HG03432 (cell line): ENCODE measurements at regions not wholly inside any gene's neighbourhood (a gene's known extent, or its start where the extent isn't known, plus 50 kb on each side); places are given as distances from the start of the nearest gene placed in this dataset.

ENCODE experiments used
- ATAC-seq: cut with Tn5 transposase; IDR thresholded peaks from one replicate; pipeline ENCODE4 v1.9.1; 2021; ENCODE audit warnings: mild to moderate bottlenecking, moderate library complexity; ENCODE audit not compliant: unreplicated experiment

DNA sequence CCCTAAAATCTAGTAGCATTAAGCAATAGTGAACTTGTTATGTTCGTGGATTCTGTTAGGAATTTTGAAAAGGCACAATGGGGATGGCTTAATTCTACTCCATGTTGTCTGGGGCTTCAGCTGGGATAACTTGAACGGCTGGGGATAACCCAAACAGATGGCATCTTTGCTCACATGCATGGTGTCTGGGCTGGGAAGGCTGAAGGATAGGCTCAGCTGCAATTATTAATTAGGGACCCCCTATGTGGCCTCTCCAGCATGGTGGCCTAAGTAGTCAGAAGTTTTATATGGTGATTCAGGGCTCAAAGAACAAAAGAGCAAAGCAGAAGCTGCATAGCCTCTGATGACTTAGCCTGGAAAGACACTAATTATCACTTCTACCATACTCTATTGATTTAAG lies 551.1 kb downstream of the PSAT1 start:
- ATAC-seq = no peak

DNA sequence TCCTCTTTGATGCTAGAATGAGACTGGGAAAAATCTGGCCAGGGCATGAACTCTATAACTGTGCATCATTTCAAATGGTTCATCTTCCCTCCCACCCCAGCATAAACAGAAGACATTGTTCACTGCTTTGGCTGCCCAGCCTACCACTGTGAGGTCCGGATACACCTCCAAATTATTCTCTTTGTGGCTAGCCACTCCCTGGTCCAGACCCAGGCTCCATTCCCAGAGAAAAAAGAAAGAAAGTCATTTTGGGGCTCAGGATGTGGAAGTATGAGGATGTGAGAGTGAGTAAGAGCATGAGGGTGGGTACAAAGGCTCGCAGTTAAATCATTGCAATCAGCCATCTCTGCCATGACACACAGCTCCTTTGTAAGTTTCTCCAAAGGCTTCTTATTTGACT lies 559.2 kb downstream of the PSAT1 start:
- no peak for ATAC-seq

DNA sequence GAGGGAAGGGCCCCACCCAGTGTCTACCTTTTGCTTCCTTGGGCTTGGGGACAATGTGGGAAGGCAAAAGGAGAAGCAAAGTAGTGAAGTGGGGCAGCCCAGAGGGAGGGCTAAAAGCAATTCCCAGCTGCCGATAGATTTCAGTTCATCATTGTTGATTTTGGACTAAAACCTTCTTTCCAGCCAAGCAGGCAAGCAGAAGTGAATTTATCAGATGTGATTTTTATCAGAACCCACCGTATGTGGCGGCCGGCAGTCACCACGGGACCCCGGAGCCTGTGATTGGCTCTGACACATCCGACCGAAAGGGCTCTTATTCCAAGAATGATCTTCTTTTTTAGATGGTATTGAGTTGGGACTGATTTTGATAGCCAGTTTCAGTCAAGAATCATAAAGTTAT lies 559.9 kb downstream of the PSAT1 start:
- ATAC-seq = no peak

GRCh38 chr9:78857373-78858225 lies 560.7 kb downstream of the PSAT1 start:
- ATAC-seq = no peak

GRCh38 chr9:78858266-78858665 lies 561.3 kb downstream of the PSAT1 start:
- ATAC-seq = no peak

DNA sequence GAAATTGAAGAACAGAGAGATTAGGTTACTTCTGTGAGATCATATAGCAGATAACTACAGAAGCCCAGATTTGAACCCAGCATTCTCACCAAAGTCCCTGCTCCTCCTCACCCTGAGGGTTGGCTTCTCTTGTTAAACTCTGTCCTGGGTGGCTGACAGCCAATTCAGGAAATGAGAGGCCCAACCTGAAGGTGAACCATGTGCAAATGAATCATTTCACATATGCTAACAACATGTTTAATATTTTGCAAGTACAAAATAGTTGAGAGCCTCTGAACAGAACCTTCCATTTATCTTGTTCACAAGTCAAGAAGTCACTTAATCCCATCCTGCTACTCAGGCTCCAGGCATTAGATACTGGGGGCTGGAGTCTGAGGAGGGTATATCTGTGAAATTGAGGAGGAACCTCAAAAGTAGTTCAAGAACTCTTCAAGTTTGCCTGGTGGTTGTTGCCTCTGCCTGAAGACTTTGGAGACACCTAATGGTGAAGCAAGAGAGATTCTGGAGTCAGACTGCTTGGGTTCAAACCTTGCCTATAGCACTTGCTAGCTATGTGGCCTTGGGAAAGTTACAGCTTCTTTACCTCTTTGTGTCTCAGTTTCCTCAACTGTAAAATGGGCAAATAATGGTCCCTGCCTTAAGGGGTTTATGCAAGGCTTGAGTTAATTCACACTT lies 564.0 kb downstream of the PSAT1 start:
- no peak for ATAC-seq

DNA sequence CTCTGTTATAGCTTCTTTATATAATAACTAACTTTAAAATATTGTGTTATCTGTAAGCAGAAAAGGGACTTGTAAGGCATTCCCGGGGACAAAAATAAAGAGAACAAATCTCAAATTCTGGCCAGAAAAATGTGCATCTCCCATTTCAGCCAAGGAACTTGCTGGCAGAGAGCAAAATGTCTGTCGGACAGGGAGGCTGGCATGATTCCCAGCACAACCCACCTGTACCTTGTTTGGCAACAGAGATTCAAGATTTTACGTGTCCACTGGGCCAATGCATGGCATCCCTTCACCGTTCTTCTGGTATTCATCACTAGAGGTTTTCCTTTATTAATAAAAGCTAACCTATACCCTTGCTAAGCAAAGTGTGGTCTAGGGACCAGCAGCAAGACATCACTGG lies 566.6 kb downstream of the PSAT1 start:
- ATAC-seq = no peak

DNA sequence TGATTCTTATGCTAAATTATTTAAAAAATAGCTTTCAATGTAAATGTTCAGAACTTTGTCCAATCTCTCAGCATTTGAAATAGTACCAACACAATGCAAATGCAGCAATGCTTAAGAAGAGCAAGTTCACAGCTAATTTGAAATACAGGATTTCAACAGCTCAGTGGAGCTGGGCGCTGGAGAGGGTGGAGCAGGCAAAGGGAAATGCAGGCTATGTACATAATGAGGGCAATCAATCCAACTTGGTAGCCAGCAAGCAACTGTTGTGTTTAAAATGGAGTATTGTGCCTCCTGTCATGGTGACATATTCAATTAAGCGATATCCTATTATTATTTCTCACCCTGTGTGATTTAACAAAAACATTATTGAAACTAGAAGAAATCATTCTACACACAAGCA lies 568.8 kb downstream of the PSAT1 start:
- no peak for ATAC-seq

GRCh38 chr9:78866207-78867132 lies 569.5 kb downstream of the PSAT1 start:
- ATAC-seq = no peak

- no peak for ATAC-seq
Observed at GRCh38 chr9:78871086-78871451, 574.1 kb downstream of the PSAT1 start.

GRCh38 chr9:78871452-78872331 lies 574.8 kb downstream of the PSAT1 start:
- no peak for ATAC-seq

GRCh38 chr9:78874061-78874460 lies 577.1 kb downstream of the PSAT1 start:
- no peak for ATAC-seq

DNA sequence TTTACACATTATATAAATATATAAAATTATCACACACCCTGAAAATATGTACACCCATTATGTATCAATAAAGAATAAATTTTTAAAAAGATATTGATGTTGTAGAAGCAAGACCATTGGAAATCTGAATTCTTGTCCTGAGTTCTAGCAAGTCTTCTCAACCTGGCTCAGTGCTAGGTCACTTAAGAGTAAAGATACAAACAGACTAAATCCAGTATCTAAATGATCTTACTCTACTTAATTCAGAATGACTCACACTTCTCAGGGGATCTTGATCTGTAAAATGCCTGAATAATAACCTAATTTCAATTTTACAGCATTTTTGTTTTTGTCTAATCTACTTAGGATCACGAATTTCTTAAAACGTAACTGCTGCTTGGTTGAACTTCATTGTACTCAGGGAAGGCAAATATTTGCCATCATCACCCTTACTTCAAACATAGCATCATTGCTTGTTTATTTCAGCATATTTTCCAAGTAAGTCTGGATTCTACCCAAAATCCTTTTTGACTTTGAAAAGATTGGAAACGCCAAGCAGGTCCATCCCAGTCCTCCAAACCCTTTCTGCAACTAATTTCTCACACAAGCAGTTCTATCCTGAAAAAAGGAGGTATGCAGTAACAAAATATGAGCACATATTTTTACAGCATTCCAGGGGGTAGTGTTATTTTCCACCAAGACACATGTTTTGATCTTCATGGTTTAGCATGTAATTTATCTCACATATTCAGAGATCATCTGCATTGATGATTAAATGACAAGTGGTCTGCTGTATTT lies 582.6 kb downstream of the PSAT1 start:
- ATAC-seq = no peak

DNA sequence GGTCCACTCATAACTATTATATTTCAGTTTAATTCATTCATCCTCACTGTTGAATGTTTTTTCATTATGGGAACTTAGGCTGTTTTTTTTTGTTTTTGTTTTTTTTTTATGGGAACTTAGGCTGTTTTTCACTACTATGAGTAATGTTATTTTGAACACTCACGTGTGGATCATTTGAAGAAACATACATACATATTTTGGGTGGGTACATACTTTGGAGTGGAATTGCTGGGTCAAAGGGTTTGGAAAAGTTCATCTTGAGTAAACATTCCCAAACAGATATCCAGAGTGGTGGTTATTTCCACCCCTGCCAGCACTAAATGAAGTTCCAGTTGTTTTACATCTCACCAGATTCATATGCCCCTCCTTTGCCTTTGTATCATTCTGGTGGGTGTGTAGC lies 584.4 kb downstream of the PSAT1 start:
- no peak for ATAC-seq

GRCh38 chr9:78882481-78882880 lies 585.6 kb downstream of the PSAT1 start:
- no peak for ATAC-seq

GRCh38 chr9:78884611-78885150 lies 587.8 kb downstream of the PSAT1 start:
- ATAC-seq = no peak

DNA sequence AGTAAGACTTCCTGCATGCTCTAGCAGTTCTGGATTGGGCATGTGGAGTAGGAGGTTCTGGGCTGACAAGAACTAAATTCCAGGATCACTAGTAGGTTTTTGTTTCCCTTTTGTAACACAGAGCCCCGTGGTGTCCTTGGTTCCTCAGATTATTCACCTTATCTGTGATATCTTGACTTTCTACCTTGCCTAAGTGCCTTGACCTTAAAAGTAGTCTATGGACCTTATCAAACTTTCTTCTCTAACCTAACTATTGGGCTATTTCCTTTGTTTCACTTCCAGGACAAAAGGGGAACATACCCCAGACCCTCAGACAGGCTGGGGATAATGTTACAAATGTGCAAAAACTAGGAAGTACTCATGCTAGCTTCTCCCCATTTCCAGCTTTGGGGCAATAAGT lies 595.3 kb downstream of the PSAT1 start:
- ATAC-seq = no peak

- ATAC-seq = no peak
Observed at GRCh38 chr9:78892769-78893168, 595.8 kb downstream of the PSAT1 start.

DNA sequence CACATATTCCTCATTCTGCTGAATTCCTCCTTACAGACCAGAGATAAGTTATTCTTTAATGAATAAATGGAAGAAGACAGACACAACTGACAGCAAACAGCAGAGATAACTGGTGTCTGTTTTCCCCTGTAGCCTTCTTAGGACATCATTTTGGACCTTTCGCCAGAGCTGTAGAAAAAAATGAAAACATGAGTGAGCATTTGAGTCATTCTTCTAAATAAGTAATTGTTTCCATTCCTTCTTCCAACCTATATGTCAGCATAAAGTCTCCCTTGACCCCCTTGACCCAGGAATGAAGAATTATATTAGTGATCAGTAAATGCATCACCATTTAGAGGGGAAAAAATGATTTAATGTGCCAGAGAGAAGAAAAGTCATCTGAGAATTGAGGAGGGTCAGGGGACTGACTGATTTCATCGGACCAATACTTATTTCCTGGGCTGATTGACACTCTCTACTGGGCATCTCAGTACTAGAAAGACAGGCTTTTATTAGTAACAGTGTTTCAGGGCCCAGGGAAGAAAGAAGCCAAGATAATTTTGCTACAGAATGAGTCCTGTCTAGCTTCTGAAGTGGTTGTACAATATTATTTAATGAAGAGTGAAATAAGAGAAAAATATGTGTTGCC lies 597.0 kb downstream of the PSAT1 start:
- no peak for ATAC-seq
